ENCODE measurements at regions not wholly inside any gene's neighbourhood (a gene's known extent, or its start where the extent isn't known, plus 50 kb on each side); places are given as distances from the start of the nearest gene placed in this dataset.

- TF ChIP-seq CTCF (IDR thresholded peaks at IDR 0.05) (no peak), POLR2A (IDR thresholded peaks at IDR 0.05) (no peak)
Observed at GRCh38 chr20:24389686-24390085, 79.7 kb upstream of the SYNDIG1 start.

Data from Peyer's patch (tissue), 4 donors.